ENCODE measurements at regions not wholly inside any gene's neighbourhood (a gene's known extent, or its start where the extent isn't known, plus 50 kb on each side); places are given as distances from the start of the nearest gene placed in this dataset.
"Not testable (repeated sequence)": the region's sequence is repeated elsewhere in the genome, so short reads cannot be mapped to it uniquely, and the experiment has no call there.

DNA sequence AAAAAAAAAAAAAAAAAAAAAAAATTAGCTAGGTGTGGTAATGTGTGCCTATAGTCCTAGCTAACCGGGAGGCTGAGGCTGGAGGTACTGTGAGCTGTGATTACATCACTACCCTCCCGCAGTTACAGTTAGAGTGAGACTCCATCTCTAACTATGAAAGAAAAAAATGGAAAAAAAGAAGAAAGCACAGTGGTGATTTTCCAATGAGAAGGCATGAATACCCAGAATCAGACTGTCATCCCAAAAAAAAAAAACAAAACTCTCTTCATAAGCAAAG is 269.9 kb upstream of the MKLN1 start:
- Histone ChIP-seq H3K36me3 (ENCODE audit: control insufficient read depth in 5 of 5, insufficient read depth in 5 of 5, low read length in 5 of 5) (no peaks in the 10 kb centered on the region), H3K9ac (ENCODE audit: low read length in 5 of 5) (peak overlapping the region in 3 of 5 donors; percentile 21 to 62 (median 40)), H3K27ac (ENCODE audit: low read depth, low read length) (peak overlapping the region; percentile 63), H3K4me1 (ENCODE audit: control insufficient read depth in 5 of 5, insufficient read depth in 5 of 5, low read length in 5 of 5) (peaks cover 0 to 52% (median 47%) of the 10 kb centered on the region in 5 donors), H3K9me3 (ENCODE audit: control insufficient read depth in 5 of 5, low read length in 5 of 5) (no peaks in the 10 kb centered on the region), H3K27me3 (ENCODE audit: control insufficient read depth in 5 of 5, insufficient read depth in 4 of 5, low read length in 5 of 5) (no peaks in the 10 kb centered on the region), H3K4me3 (ENCODE audit: low read depth in 1 of 5, low read length in 5 of 5) (no peak overlapping the region)

DNA sequence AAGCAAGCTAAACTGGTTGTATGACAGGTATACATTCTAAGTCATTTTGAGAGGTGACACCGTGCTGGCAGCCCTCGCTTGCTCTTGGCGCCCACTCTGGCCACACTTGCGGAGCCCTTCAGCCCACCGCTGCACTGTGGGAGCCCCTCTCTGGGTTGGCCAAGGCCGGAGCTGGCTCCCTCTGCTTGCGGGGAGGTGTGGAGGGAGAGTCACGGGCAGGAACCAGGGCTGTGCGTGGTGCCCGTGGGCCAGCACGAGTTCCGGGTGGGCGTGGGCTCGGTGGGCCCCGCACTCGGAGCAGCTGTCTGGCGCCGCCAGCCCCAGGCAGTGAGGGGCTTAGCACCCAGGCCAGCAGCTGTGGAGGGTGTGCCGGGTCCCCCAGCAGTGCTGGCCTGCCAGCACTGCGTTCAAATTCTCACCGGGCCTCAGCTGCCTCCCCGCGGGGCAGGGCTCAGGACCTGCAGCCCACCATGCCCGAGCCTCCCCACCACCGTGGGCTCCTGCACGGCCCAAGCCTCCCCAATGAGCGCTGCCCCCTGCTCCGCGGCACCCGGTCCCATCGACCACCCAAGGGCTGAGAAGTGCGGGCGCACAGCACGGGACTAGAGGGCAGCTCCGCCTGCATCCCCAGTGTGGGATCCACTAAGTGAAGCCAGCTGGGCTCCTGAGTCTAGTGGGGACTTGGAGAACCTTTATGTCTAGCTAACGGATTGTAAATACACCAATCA is 269.0 kb upstream of the MKLN1 start:
- not testable (repeated sequence) for H3K4me3 ChIP-seq (ENCODE audit: low read depth in 1 of 5, low read length in 5 of 5); H3K9me3 ChIP-seq (ENCODE audit: control insufficient read depth in 5 of 5, low read length in 5 of 5); H3K9ac ChIP-seq (ENCODE audit: low read length in 5 of 5); H3K36me3 ChIP-seq (ENCODE audit: control insufficient read depth in 5 of 5, insufficient read depth in 5 of 5, low read length in 5 of 5); H3K27ac ChIP-seq (ENCODE audit: low read depth, low read length); H3K27me3 ChIP-seq (ENCODE audit: control insufficient read depth in 5 of 5, insufficient read depth in 4 of 5, low read length in 5 of 5)
- H3K4me1 ChIP-seq (ENCODE audit: control insufficient read depth in 5 of 5, insufficient read depth in 5 of 5, low read length in 5 of 5) = peaks cover 0 to 48% (median 45%) of the 10 kb centered on the region in 5 donors

DNA sequence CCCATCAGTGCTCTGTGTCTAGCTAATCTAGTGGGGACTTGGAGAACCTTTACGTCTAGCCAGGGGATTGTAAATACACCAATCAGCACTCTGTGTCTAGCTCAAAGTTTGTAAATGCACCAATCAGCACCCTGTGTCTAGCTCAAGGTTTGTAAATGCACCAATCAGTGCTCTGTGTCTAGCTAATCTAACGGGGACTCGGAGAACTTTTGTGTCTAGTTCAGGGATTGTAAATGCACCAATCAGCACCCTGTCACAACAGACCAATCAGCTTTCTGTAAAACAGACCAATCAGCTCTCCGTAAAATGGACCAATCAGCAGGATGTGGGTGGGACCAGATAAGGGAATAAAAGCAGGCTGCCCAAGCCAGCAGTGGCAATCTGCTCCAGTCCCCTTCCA is 268.3 kb upstream of the MKLN1 start:
- H3K4me3 ChIP-seq (ENCODE audit: low read depth in 1 of 5, low read length in 5 of 5); H3K9me3 ChIP-seq (ENCODE audit: control insufficient read depth in 5 of 5, low read length in 5 of 5); H3K9ac ChIP-seq (ENCODE audit: low read length in 5 of 5); H3K27me3 ChIP-seq (ENCODE audit: control insufficient read depth in 5 of 5, insufficient read depth in 4 of 5, low read length in 5 of 5); H3K36me3 ChIP-seq (ENCODE audit: control insufficient read depth in 5 of 5, insufficient read depth in 5 of 5, low read length in 5 of 5); H3K27ac ChIP-seq (ENCODE audit: low read depth, low read length): not testable (repeated sequence)
- H3K4me1 ChIP-seq (ENCODE audit: control insufficient read depth in 5 of 5, insufficient read depth in 5 of 5, low read length in 5 of 5) = peaks cover 0 to 48% (median 45%) of the 10 kb centered on the region in 5 donors

DNA sequence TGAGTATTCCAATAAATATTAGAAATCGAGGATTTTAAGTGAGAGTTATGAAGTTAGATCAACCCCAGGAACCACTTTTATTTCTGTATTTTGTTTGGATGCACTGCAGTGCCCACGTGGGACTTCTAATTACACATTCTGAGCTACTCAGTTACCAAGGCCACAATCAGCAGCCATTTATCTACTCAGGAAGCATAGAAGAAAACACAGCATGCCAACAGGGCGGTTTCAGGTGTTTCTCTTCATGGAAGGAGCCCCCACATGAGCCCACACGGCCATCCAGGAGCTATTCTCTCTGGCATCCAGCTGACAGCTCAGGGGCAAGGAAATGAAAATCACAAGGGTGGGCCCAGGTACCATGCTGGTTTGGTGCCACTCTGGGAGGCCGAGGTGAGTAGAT is 266.5 kb upstream of the MKLN1 start:
- H3K4me1 ChIP-seq (ENCODE audit: control insufficient read depth in 5 of 5, insufficient read depth in 5 of 5, low read length in 5 of 5) = peaks cover 0 to 42% (median 38%) of the 10 kb centered on the region in 5 donors
- peaks cover 0 to 3% (median 0%) of the 10 kb centered on the region in 5 donors for H3K36me3 ChIP-seq (ENCODE audit: control insufficient read depth in 5 of 5, insufficient read depth in 5 of 5, low read length in 5 of 5)
- no peaks in the 10 kb centered on the region for H3K9me3 ChIP-seq (ENCODE audit: control insufficient read depth in 5 of 5, low read length in 5 of 5)
- no peak overlapping the region for H3K9ac ChIP-seq (ENCODE audit: low read length in 5 of 5)
- H3K27me3 ChIP-seq (ENCODE audit: control insufficient read depth in 5 of 5, insufficient read depth in 4 of 5, low read length in 5 of 5) = no peaks in the 10 kb centered on the region
- no peak overlapping the region for H3K4me3 ChIP-seq (ENCODE audit: low read depth in 1 of 5, low read length in 5 of 5)
- H3K27ac ChIP-seq (ENCODE audit: low read depth, low read length) = peak overlapping the region; percentile 18

DNA sequence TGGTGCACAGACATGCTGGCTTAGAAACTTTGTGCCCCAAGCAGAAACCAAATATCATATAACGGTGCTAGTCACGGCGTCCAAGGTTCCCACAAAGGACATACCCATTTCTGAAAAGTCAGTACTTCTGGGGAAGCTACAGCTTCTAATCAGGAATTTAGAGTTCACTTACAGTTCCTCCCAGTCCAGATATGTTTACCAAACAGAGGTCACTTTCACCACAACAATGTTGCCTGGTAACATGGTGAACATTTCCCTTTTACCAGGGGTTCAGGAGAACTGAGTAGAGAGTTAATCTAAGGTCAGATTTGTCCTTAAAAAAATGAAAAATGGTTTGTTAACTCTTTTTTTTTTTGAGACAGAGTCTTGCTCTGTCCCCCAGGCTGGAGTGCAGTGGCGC is 265.9 kb upstream of the MKLN1 start:
- Histone ChIP-seq H3K9ac (ENCODE audit: low read length in 5 of 5) (no peak overlapping the region), H3K9me3 (ENCODE audit: control insufficient read depth in 5 of 5, low read length in 5 of 5) (no peaks in the 10 kb centered on the region), H3K27ac (ENCODE audit: low read depth, low read length) (no peak overlapping the region), H3K4me1 (ENCODE audit: control insufficient read depth in 5 of 5, insufficient read depth in 5 of 5, low read length in 5 of 5) (peaks cover 0 to 37% (median 33%) of the 10 kb centered on the region in 5 donors), H3K4me3 (ENCODE audit: low read depth in 1 of 5, low read length in 5 of 5) (no peak overlapping the region), H3K27me3 (ENCODE audit: control insufficient read depth in 5 of 5, insufficient read depth in 4 of 5, low read length in 5 of 5) (no peaks in the 10 kb centered on the region), H3K36me3 (ENCODE audit: control insufficient read depth in 5 of 5, insufficient read depth in 5 of 5, low read length in 5 of 5) (peaks cover 0 to 3% (median 0%) of the 10 kb centered on the region in 5 donors)

DNA sequence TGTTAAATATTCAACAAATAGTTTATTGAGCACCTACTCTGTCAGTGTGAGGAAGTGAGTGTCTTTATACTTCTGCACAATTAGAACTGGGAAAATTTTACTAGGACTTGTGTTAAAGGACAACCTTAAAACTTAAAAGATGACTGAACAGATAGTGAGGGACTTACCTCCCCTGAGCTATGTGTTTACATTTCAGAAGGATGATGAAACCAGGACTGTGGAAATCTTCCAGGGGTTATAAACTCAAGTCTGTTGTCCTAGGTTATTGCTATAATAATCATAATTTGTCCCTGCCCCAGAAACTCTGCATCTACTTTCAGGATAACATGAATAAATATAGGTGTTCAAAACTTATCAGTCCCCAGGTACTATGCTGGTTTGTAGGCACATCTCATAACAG is 261.0 kb upstream of the MKLN1 start:
- peaks cover 0 to 5% (median 3%) of the 10 kb centered on the region in 5 donors for H3K36me3 ChIP-seq (ENCODE audit: control insufficient read depth in 5 of 5, insufficient read depth in 5 of 5, low read length in 5 of 5)
- H3K27ac ChIP-seq (ENCODE audit: low read depth, low read length) = peak overlapping the region; percentile 68
- H3K27me3 ChIP-seq (ENCODE audit: control insufficient read depth in 5 of 5, insufficient read depth in 4 of 5, low read length in 5 of 5) = no peaks in the 10 kb centered on the region
- no peak overlapping the region for H3K4me3 ChIP-seq (ENCODE audit: low read depth in 1 of 5, low read length in 5 of 5)
- H3K4me1 ChIP-seq (ENCODE audit: control insufficient read depth in 5 of 5, insufficient read depth in 5 of 5, low read length in 5 of 5) = peaks cover 0 to 26% (median 13%) of the 10 kb centered on the region in 5 donors
- H3K9ac ChIP-seq (ENCODE audit: low read length in 5 of 5) = no peak overlapping the region
- H3K9me3 ChIP-seq (ENCODE audit: control insufficient read depth in 5 of 5, low read length in 5 of 5) = no peaks in the 10 kb centered on the region

DNA sequence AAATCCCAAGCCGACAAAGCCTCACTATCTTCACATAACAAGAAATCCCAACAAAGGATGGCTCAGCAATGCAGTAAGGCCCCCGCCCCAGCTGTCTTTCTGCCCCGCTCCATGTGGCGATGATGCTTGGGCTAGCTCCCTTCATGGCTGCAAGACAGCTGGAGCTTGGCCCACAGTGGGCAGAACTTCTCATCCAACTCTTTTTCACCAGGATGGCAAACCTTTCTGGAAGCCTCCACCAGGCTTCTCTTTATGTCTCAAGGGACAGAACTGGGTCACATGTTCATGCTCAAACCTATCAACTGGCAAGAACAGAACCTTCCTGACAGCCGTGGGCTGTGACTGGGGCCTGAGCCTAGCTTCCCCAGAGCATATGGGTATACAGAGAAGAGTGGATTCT is 260.5 kb upstream of the MKLN1 start:
- Histone ChIP-seq H3K4me3 (ENCODE audit: low read depth in 1 of 5, low read length in 5 of 5) (no peak overlapping the region), H3K36me3 (ENCODE audit: control insufficient read depth in 5 of 5, insufficient read depth in 5 of 5, low read length in 5 of 5) (peaks cover 0 to 5% (median 3%) of the 10 kb centered on the region in 5 donors), H3K9ac (ENCODE audit: low read length in 5 of 5) (no peak overlapping the region), H3K4me1 (ENCODE audit: control insufficient read depth in 5 of 5, insufficient read depth in 5 of 5, low read length in 5 of 5) (peaks cover 0 to 25% (median 13%) of the 10 kb centered on the region in 5 donors), H3K27me3 (ENCODE audit: control insufficient read depth in 5 of 5, insufficient read depth in 4 of 5, low read length in 5 of 5) (no peaks in the 10 kb centered on the region), H3K27ac (ENCODE audit: low read depth, low read length) (peak overlapping the region; percentile 68), H3K9me3 (ENCODE audit: control insufficient read depth in 5 of 5, low read length in 5 of 5) (no peaks in the 10 kb centered on the region)

DNA sequence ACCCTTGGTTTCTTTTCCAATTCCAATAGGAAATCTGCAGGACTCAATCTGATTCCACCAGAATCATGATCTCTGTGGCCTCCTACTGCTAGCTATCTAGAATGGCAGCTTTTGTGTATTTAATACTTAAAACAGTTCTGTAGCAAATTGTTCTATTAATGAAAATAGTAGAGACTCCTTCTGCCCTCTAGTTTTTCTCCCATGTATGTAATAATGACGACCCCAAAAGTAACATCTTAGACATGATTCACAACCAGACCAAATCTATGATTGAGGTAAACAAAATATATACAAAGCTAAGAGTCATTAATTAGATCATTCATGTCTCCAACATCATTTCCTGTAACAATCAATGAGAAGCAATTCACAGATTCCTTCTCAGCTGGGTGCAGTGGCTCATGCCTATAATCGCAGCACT is 259.1 kb upstream of the MKLN1 start:
- Histone ChIP-seq H3K36me3 (ENCODE audit: control insufficient read depth in 5 of 5, insufficient read depth in 5 of 5, low read length in 5 of 5) (peaks cover 0 to 6% (median 3%) of the 10 kb centered on the region in 5 donors), H3K27ac (ENCODE audit: low read depth, low read length) (peak overlapping the region; percentile 68)

DNA sequence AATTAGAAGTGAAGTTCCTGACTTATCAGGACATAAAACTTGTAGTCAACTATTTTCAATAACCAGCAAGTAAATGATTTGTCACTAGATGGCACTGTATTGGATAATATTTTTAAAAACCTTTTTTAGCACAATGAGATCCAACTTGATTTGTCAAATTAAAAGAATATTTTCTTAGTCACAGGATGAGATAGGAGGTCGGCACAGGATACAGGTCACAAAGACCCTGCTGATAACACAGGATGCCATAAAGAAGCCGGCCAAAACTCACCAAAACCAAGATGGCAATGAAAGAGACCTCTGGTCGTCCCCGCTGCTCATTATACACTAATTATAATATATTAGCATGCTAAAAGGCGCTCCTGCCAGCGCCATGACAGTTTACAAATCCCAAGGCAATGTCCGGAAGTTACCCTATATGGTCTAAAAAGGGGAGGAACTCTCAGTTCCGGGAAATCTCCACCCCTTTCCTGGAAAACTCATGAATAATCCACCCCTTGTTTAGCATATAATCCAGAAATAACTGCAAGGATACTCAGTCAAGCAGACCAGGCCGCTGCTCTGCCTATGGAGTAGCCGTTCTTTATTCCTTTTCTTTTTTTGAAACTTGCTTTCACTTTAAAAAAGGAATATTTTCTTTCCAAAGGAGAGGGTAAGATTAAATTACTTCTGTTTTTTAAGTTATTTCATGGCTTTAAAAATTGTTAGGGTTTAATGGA is 255.7 kb upstream of the MKLN1 start:
- Histone ChIP-seq H3K4me1 (ENCODE audit: control insufficient read depth in 5 of 5, insufficient read depth in 5 of 5, low read length in 5 of 5) (peaks cover 6 to 41% (median 33%) of the 10 kb centered on the region in 5 donors), H3K9ac (ENCODE audit: low read length in 5 of 5) (peak overlapping the region; percentile 23 to 63 (median 45)), H3K27me3 (ENCODE audit: control insufficient read depth in 5 of 5, insufficient read depth in 4 of 5, low read length in 5 of 5) (no peaks in the 10 kb centered on the region), H3K36me3 (ENCODE audit: control insufficient read depth in 5 of 5, insufficient read depth in 5 of 5, low read length in 5 of 5) (peaks cover 0 to 16% (median 5%) of the 10 kb centered on the region in 5 donors), H3K9me3 (ENCODE audit: control insufficient read depth in 5 of 5, low read length in 5 of 5) (no peaks in the 10 kb centered on the region), H3K27ac (ENCODE audit: low read depth, low read length) (peak overlapping the region; percentile 89), H3K4me3 (ENCODE audit: low read depth in 1 of 5, low read length in 5 of 5) (peak overlapping the region in 2 of 5 donors; percentile 23 to 37)

More for the DNA sequence above, 259.1 kb upstream of the MKLN1 start:
- Histone ChIP-seq H3K9ac (ENCODE audit: low read length in 5 of 5) (no peak overlapping the region), H3K27me3 (ENCODE audit: control insufficient read depth in 5 of 5, insufficient read depth in 4 of 5, low read length in 5 of 5) (no peaks in the 10 kb centered on the region), H3K4me1 (ENCODE audit: control insufficient read depth in 5 of 5, insufficient read depth in 5 of 5, low read length in 5 of 5) (peaks cover 3 to 33% (median 18%) of the 10 kb centered on the region in 5 donors), H3K9me3 (ENCODE audit: control insufficient read depth in 5 of 5, low read length in 5 of 5) (no peaks in the 10 kb centered on the region), H3K4me3 (ENCODE audit: low read depth in 1 of 5, low read length in 5 of 5) (no peak overlapping the region)

DNA sequence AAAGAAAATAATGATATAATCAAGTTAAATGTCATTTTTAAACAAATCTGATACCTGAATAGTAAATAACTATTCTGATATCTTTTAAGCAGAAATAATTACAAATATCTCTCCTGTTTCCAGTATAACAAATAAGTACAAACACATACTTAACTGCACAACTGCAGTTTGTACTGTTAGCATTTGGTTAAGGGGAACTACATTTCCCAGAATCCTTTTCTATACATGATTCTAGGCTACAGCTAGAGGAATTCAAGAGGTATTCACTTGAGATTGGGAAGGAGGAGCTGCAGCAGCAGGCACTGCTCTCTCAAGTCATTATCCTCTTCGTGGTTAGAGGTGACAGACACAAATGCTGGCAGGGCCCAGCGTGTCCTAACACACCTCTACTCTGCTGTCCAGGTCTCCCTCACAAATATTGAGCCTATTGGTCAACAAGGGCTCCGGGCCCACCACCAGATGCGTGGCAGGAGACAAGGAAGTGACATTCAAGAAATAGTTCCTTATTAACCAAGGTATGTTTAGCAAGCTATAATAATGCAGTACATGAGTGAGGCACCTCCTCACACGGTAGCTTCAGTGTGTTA is 255.1 kb upstream of the MKLN1 start:
- H3K36me3 ChIP-seq (ENCODE audit: control insufficient read depth in 5 of 5, insufficient read depth in 5 of 5, low read length in 5 of 5) = peaks cover 0 to 16% (median 5%) of the 10 kb centered on the region in 5 donors
- H3K27me3 ChIP-seq (ENCODE audit: control insufficient read depth in 5 of 5, insufficient read depth in 4 of 5, low read length in 5 of 5) = no peaks in the 10 kb centered on the region
- H3K4me3 ChIP-seq (ENCODE audit: low read depth in 1 of 5, low read length in 5 of 5) = peak overlapping the region in 3 of 5 donors; percentile 2 to 37 (median 23)
- peaks cover 6 to 37% (median 32%) of the 10 kb centered on the region in 5 donors for H3K4me1 ChIP-seq (ENCODE audit: control insufficient read depth in 5 of 5, insufficient read depth in 5 of 5, low read length in 5 of 5)
- H3K27ac ChIP-seq (ENCODE audit: low read depth, low read length) = peak overlapping the region; percentile 89
- no peaks in the 10 kb centered on the region for H3K9me3 ChIP-seq (ENCODE audit: control insufficient read depth in 5 of 5, low read length in 5 of 5)
- H3K9ac ChIP-seq (ENCODE audit: low read length in 5 of 5) = peak overlapping the region; percentile 23 to 63 (median 45)
